ENCODE measurements at regions not wholly inside any gene's neighbourhood (a gene's known extent, or its start where the extent isn't known, plus 50 kb on each side); places are given as distances from the start of the nearest gene placed in this dataset.

- Histone ChIP-seq H3K9ac (ENCODE audit: insufficient read length) (no peak overlapping the region), H3K36me3 (ENCODE audit: insufficient read depth, low read length) (no peaks in the 10 kb centered on the region), H3K9me3 (ENCODE audit: low read depth, low read length) (no peaks in the 10 kb centered on the region), H3K27ac (no peak overlapping the region), H3K4me3 (no peak overlapping the region)
- no peak for DNase-seq (ENCODE audit: low read depth, low spot score)
- TF ChIP-seq POLR2AphosphoS5 (IDR thresholded peaks at IDR 0.05; ENCODE audit: borderline replicate concordance, low read depth, low read length) (no peak), FOXP2 (optimal IDR thresholded peaks at IDR 0.05; ENCODE audit: control extremely low read depth, extremely low read length, insufficient read depth) (no peak), EZH2 (IDR thresholded peaks at IDR 0.05) (no peak)
These were observed 188.9 kb upstream of the ITGA4 start for GRCh38 chr2:181268174-181268867.

- Histone ChIP-seq H3K9ac (ENCODE audit: insufficient read length) (no peak overlapping the region), H3K9me3 (ENCODE audit: low read depth, low read length) (no peaks in the 10 kb centered on the region), H3K36me3 (ENCODE audit: insufficient read depth, low read length) (no peaks in the 10 kb centered on the region), H3K4me3 (no peak overlapping the region), H3K27ac (no peak overlapping the region)
- DNase-seq (ENCODE audit: low read depth, low spot score) = no peak
- TF ChIP-seq EZH2 (IDR thresholded peaks at IDR 0.05) (no peak), POLR2AphosphoS5 (IDR thresholded peaks at IDR 0.05; ENCODE audit: borderline replicate concordance, low read depth, low read length) (no peak), FOXP2 (optimal IDR thresholded peaks at IDR 0.05; ENCODE audit: control extremely low read depth, extremely low read length, insufficient read depth) (no peak)
These were observed 183.2 kb upstream of the ITGA4 start for GRCh38 chr2:181273986-181274385.

- no peak for DNase-seq (ENCODE audit: low read depth, low spot score)
- H3K4me3 ChIP-seq = no peak overlapping the region
- no peak for TF ChIP-seq FOXP2 (optimal IDR thresholded peaks at IDR 0.05; ENCODE audit: control extremely low read depth, extremely low read length, insufficient read depth)
- no peak for TF ChIP-seq POLR2AphosphoS5 (IDR thresholded peaks at IDR 0.05; ENCODE audit: borderline replicate concordance, low read depth, low read length)
- TF ChIP-seq EZH2 (IDR thresholded peaks at IDR 0.05) = no peak
- H3K9ac ChIP-seq (ENCODE audit: insufficient read length) = no peak overlapping the region
- H3K36me3 ChIP-seq (ENCODE audit: insufficient read depth, low read length) = no peaks in the 10 kb centered on the region
- H3K27ac ChIP-seq = no peak overlapping the region
- H3K9me3 ChIP-seq (ENCODE audit: low read depth, low read length) = no peaks in the 10 kb centered on the region
These were observed 181.5 kb upstream of the ITGA4 start for GRCh38 chr2:181275643-181276070.

GRCh38 chr2:181281206-181281832 lies 175.9 kb upstream of the ITGA4 start:
- H3K36me3 ChIP-seq (ENCODE audit: insufficient read depth, low read length) = no peaks in the 10 kb centered on the region
- no peak overlapping the region for H3K27ac ChIP-seq
- H3K9me3 ChIP-seq (ENCODE audit: low read depth, low read length) = no peaks in the 10 kb centered on the region
- TF ChIP-seq POLR2AphosphoS5 (IDR thresholded peaks at IDR 0.05; ENCODE audit: borderline replicate concordance, low read depth, low read length) (no peak), FOXP2 (optimal IDR thresholded peaks at IDR 0.05; ENCODE audit: control extremely low read depth, extremely low read length, insufficient read depth) (no peak), EZH2 (IDR thresholded peaks at IDR 0.05) (no peak)
- no peak overlapping the region for H3K4me3 ChIP-seq
- H3K9ac ChIP-seq (ENCODE audit: insufficient read length) = no peak overlapping the region
- no peak for DNase-seq (ENCODE audit: low read depth, low spot score)

GRCh38 chr2:181285116-181285515 lies 172.1 kb upstream of the ITGA4 start:
- TF ChIP-seq FOXP2 (optimal IDR thresholded peaks at IDR 0.05; ENCODE audit: control extremely low read depth, extremely low read length, insufficient read depth) (no peak), POLR2AphosphoS5 (IDR thresholded peaks at IDR 0.05; ENCODE audit: borderline replicate concordance, low read depth, low read length) (no peak), EZH2 (IDR thresholded peaks at IDR 0.05) (no peak)
- DNase-seq (ENCODE audit: low read depth, low spot score) = no peak
- no peak overlapping the region for H3K4me3 ChIP-seq
- H3K27ac ChIP-seq = no peak overlapping the region
- no peaks in the 10 kb centered on the region for H3K9me3 ChIP-seq (ENCODE audit: low read depth, low read length)
- no peaks in the 10 kb centered on the region for H3K36me3 ChIP-seq (ENCODE audit: insufficient read depth, low read length)
- no peak overlapping the region for H3K9ac ChIP-seq (ENCODE audit: insufficient read length)

GRCh38 chr2:181289698-181290097 lies 167.5 kb upstream of the ITGA4 start:
- Histone ChIP-seq H3K27ac (no peak overlapping the region), H3K4me3 (no peak overlapping the region), H3K9me3 (ENCODE audit: low read depth, low read length) (no peaks in the 10 kb centered on the region), H3K36me3 (ENCODE audit: insufficient read depth, low read length) (no peaks in the 10 kb centered on the region), H3K9ac (ENCODE audit: insufficient read length) (no peak overlapping the region)
- TF ChIP-seq FOXP2 (optimal IDR thresholded peaks at IDR 0.05; ENCODE audit: control extremely low read depth, extremely low read length, insufficient read depth) (no peak), EZH2 (IDR thresholded peaks at IDR 0.05) (no peak), POLR2AphosphoS5 (IDR thresholded peaks at IDR 0.05; ENCODE audit: borderline replicate concordance, low read depth, low read length) (no peak)
- no peak for DNase-seq (ENCODE audit: low read depth, low spot score)

GRCh38 chr2:181290182-181290581 lies 167.0 kb upstream of the ITGA4 start:
- H3K9me3 ChIP-seq (ENCODE audit: low read depth, low read length) = no peaks in the 10 kb centered on the region
- H3K36me3 ChIP-seq (ENCODE audit: insufficient read depth, low read length) = no peaks in the 10 kb centered on the region
- DNase-seq (ENCODE audit: low read depth, low spot score) = no peak
- no peak overlapping the region for H3K9ac ChIP-seq (ENCODE audit: insufficient read length)
- TF ChIP-seq EZH2 (IDR thresholded peaks at IDR 0.05) (no peak), POLR2AphosphoS5 (IDR thresholded peaks at IDR 0.05; ENCODE audit: borderline replicate concordance, low read depth, low read length) (no peak), FOXP2 (optimal IDR thresholded peaks at IDR 0.05; ENCODE audit: control extremely low read depth, extremely low read length, insufficient read depth) (no peak)
- H3K27ac ChIP-seq = no peak overlapping the region
- no peak overlapping the region for H3K4me3 ChIP-seq

- H3K27ac ChIP-seq = no peak overlapping the region
These were observed 162.2 kb upstream of the ITGA4 start for GRCh38 chr2:181294979-181295378.

More at GRCh38 chr2:181294979-181295378, 162.2 kb upstream of the ITGA4 start:
- no peak overlapping the region for H3K4me3 ChIP-seq
- H3K9me3 ChIP-seq (ENCODE audit: low read depth, low read length) = no peaks in the 10 kb centered on the region
- H3K9ac ChIP-seq (ENCODE audit: insufficient read length) = no peak overlapping the region
- H3K36me3 ChIP-seq (ENCODE audit: insufficient read depth, low read length) = no peaks in the 10 kb centered on the region
- DNase-seq (ENCODE audit: low read depth, low spot score) = no peak
- TF ChIP-seq FOXP2 (optimal IDR thresholded peaks at IDR 0.05; ENCODE audit: control extremely low read depth, extremely low read length, insufficient read depth) (no peak), EZH2 (IDR thresholded peaks at IDR 0.05) (no peak), POLR2AphosphoS5 (IDR thresholded peaks at IDR 0.05; ENCODE audit: borderline replicate concordance, low read depth, low read length) (no peak)
